SK-N-SH (cell line): ENCODE measurements at regions not wholly inside any gene's neighbourhood (a gene's known extent, or its start where the extent isn't known, plus 50 kb on each side); places are given as distances from the start of the nearest gene placed in this dataset.

Experiments used
- CTCF ChIA-PET: fragments of 300-600, 350-600 bp; formaldehyde crosslinking; extraction: SDS; loops from one replicate; lab custom pipeline; 2021; lab: Yijun Ruan, JAX
- POLR2A ChIA-PET: fragments of 350-600 bp; sonication (Branson Sonifier 250); formaldehyde crosslinking; extraction: SDS; loops from one replicate; lab custom pipeline; 2020; ENCODE audit warnings: antibody characterized with exemption, inconsistent platforms; lab: Yijun Ruan, JAX
- DNase-seq: peaks from one replicate; pipeline ENCODE4 v3.0.0; 2012
- H2AFZ ChIP-seq: fragments of 200-600 bp; sonication (generic); 2 replicates; pipeline ENCODE4 v1.8.1; 2016; ENCODE audit warnings: antibody characterized with exemption, mild to moderate bottlenecking, low read depth
- H3F3A ChIP-seq: fragments of 200-600 bp; sonication (generic); replicated peaks from 2 replicates; pipeline ENCODE3; 2016; ENCODE audit warnings: antibody characterized with exemption, mild to moderate bottlenecking; ENCODE audit not compliant: insufficient read depth
- H3K27ac ChIP-seq, 2 experiments: fragments of 200-500 bp in 1 of 2; fragments of 200-600 bp in 1 of 2; sonication (Bioruptor generic) in 1 of 2; sonication (generic), shearing (Covaris generic) in 1 of 2; 2 replicates each; pipeline versions ENCODE4 v1.5.1 to v1.6.1; 2014 to 2016; ENCODE audit warnings: low read depth in 2 of 2, inconsistent platforms in 1 of 2, low read length in 1 of 2, mild to moderate bottlenecking in 1 of 2, mixed read lengths in 1 of 2
- H3K27me3 ChIP-seq: fragments of 200-600 bp; sonication (generic), shearing (Covaris generic); 2 replicates; pipeline ENCODE4 v1.6.1; 2016; ENCODE audit warnings: mixed run types; ENCODE audit not compliant: insufficient read depth
- H3K36me3 ChIP-seq, 2 experiments: fragments of 200-500 bp in 1 of 2; fragments of 200-600 bp in 1 of 2; sonication (Bioruptor generic) in 1 of 2; sonication (generic) in 1 of 2; replicated peaks in 1 of 2; 2 replicates each; pipeline versions ENCODE3 to v1.5.1; 2014 to 2016; ENCODE audit warnings: low read length in 1 of 2, mild to moderate bottlenecking in 1 of 2; ENCODE audit not compliant: insufficient read depth in 2 of 2, control insufficient read depth in 1 of 2
- H3K4me1 ChIP-seq, 2 experiments: fragments of 200-500 bp in 1 of 2; fragments of 200-600 bp in 1 of 2; sonication (Bioruptor generic) in 1 of 2; sonication (generic), shearing (Covaris generic) in 1 of 2; 2 replicates each; pipeline versions ENCODE4 v1.5.1 to v1.6.1; 2014 to 2016; ENCODE audit warnings: low read depth in 1 of 2, low read length in 1 of 2, mixed run types in 1 of 2; ENCODE audit not compliant: insufficient read depth in 2 of 2, control insufficient read depth in 1 of 2
- H3K4me2 ChIP-seq: fragments of 200-600 bp; sonication (generic), shearing (Covaris generic); 2 replicates; pipeline ENCODE4 v1.6.1; 2017; ENCODE audit warnings: mixed run types
- H3K4me3 ChIP-seq, 2 experiments: fragments of 200-500 bp in 1 of 2; fragments of 200-600 bp in 1 of 2; sonication (Bioruptor generic) in 1 of 2; sonication (generic), shearing (Covaris generic) in 1 of 2; 2 replicates each; pipeline versions ENCODE4 v1.5.1 to v1.8.1; 2014 to 2016; ENCODE audit warnings: low read depth in 2 of 2, inconsistent platforms in 1 of 2, low read length in 1 of 2, mild to moderate bottlenecking in 1 of 2, mixed read lengths in 1 of 2, moderate library complexity in 1 of 2
- H3K79me2 ChIP-seq: fragments of 200-600 bp; sonication (generic); 2 replicates; pipeline ENCODE4 v1.8.1; 2017; ENCODE audit warnings: mild to moderate bottlenecking; ENCODE audit not compliant: insufficient read depth
- H3K9ac ChIP-seq: fragments of 200-600 bp; sonication (generic); 2 replicates; pipeline ENCODE4 v1.6.1; 2017; ENCODE audit warnings: mixed run types
- H3K9me2 ChIP-seq: fragments of 200-600 bp; sonication (generic); 2 replicates; pipeline ENCODE4 v1.6.1; 2017; ENCODE audit warnings: mixed run types
- H3K9me3 ChIP-seq: fragments of 200-600 bp; sonication (generic); 2 replicates; pipeline ENCODE4 v1.6.1; 2017; ENCODE audit warnings: mixed run types, mild to moderate bottlenecking, moderate library complexity
- H4K20me1 ChIP-seq: fragments of 200-600 bp; sonication (generic); 2 replicates; pipeline ENCODE4 v1.6.1; 2017; ENCODE audit warnings: mild to moderate bottlenecking, mixed run types; ENCODE audit not compliant: insufficient read depth
- CHD2 ChIP-seq: fragments of 150-350 bp; IDR thresholded peaks from 2 replicates; pipeline ENCODE4 v1.6.1; 2018; ENCODE audit warnings: low read length; ENCODE audit not compliant: partially characterized antibody
- ELF1 ChIP-seq: IDR thresholded peaks from 2 replicates; pipeline ENCODE4 v1.4.0; 2012
- EP300 ChIP-seq, 2 experiments: IDR thresholded peaks; 2 replicates each; pipeline versions ENCODE4 v1.4.0 to v1.6.1; 2012; ENCODE audit warnings: borderline replicate concordance in 1 of 2, low read depth in 1 of 2, low read length in 1 of 2
- FOXM1 ChIP-seq: IDR thresholded peaks from 2 replicates; pipeline ENCODE4 v1.4.0; 2012; ENCODE audit warnings: low read depth, mild to moderate bottlenecking
- MEF2A ChIP-seq: IDR thresholded peaks from 2 replicates; pipeline ENCODE4 v1.4.0; 2012; ENCODE audit warnings: low read depth, borderline replicate concordance
- MXI1 ChIP-seq: IDR thresholded peaks from 2 replicates; pipeline ENCODE4 v1.6.1; 2012; ENCODE audit warnings: mild to moderate bottlenecking, low read depth, low read length, improper control_type of control experiment
- NFIC ChIP-seq: IDR thresholded peaks from 2 replicates; pipeline ENCODE4 v1.4.0; 2012; ENCODE audit warnings: borderline replicate concordance
- RXRA ChIP-seq: IDR thresholded peaks from 2 replicates; pipeline ENCODE4 v1.4.0; 2012; ENCODE audit warnings: low read depth, mild to moderate bottlenecking, borderline replicate concordance
- TCF12 ChIP-seq: IDR thresholded peaks from 2 replicates; pipeline ENCODE4 v1.4.0; 2012
- TEAD4 ChIP-seq: IDR thresholded peaks from 2 replicates; pipeline ENCODE4 v1.4.0; 2012; ENCODE audit warnings: mild to moderate bottlenecking, borderline replicate concordance; ENCODE audit not compliant: insufficient read depth
- WGBS: methylation state at CpG from one replicate; pipeline ENCODE4 v1.1.6; 2017; ENCODE audit warnings: low lambda C conversion rate; 5-methylcytosine and 5-hydroxymethylcytosine counted together
- TF ChIP-seq, protein P1 (sequence below): fragments of 200-600 bp; sonication (generic); IDR thresholded peaks from 2 replicates; pipeline ENCODE4 v1.6.1; 2017; ENCODE audit warnings: antibody characterized with exemption, mild to moderate bottlenecking, moderate library complexity
- TF ChIP-seq, protein P2 (sequence below): IDR thresholded peaks from 2 replicates; pipeline ENCODE4 v1.4.0; 2012; ENCODE audit warnings: low read depth
- TF ChIP-seq, protein P3 (sequence below): IDR thresholded peaks from 2 replicates; pipeline ENCODE4 v1.4.0; 2012; ENCODE audit warnings: low read depth, borderline replicate concordance
- TF ChIP-seq, protein P4 (sequence below): fragments of 150-350 bp; IDR thresholded peaks from 2 replicates; pipeline ENCODE4 v1.6.1; 2016; ENCODE audit warnings: mild to moderate bottlenecking, low read depth, low read length
- TF ChIP-seq, protein P5 (sequence below): IDR thresholded peaks from 2 replicates; pipeline ENCODE4 v1.6.1; 2012; ENCODE audit warnings: mild to moderate bottlenecking, low read depth, low read length, moderate library complexity
- TF ChIP-seq, protein P6 (sequence below): IDR thresholded peaks from 2 replicates; pipeline ENCODE4 v1.4.0; 2012; ENCODE audit warnings: low read depth, borderline replicate concordance

DNA sequence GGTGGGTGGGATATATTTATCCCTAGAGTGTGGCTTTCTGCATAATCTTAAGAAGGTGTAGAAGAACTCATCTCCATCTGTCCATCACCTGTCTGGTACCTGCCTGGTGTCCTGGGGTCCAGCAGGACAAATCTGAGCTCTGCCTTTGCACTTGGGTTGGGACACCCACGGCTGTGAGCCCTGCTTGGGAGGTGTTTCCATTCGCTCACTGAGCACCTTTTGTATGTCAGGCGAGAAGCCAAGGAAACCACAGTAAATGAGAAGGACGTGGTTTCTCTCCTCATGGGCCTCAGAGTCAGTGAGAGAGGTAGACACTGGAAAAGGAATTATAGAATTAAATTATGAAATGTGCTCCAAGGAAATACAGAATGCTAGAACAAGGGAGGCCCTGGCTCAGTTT, 555.9 kb downstream of the MIAT start:
- TF ChIP-seq, protein P1, sequence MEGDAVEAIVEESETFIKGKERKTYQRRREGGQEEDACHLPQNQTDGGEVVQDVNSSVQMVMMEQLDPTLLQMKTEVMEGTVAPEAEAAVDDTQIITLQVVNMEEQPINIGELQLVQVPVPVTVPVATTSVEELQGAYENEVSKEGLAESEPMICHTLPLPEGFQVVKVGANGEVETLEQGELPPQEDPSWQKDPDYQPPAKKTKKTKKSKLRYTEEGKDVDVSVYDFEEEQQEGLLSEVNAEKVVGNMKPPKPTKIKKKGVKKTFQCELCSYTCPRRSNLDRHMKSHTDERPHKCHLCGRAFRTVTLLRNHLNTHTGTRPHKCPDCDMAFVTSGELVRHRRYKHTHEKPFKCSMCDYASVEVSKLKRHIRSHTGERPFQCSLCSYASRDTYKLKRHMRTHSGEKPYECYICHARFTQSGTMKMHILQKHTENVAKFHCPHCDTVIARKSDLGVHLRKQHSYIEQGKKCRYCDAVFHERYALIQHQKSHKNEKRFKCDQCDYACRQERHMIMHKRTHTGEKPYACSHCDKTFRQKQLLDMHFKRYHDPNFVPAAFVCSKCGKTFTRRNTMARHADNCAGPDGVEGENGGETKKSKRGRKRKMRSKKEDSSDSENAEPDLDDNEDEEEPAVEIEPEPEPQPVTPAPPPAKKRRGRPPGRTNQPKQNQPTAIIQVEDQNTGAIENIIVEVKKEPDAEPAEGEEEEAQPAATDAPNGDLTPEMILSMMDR, result no peak
- no peak for TF ChIP-seq TEAD4
- TF ChIP-seq FOXM1, result no peak
- TF ChIP-seq EP300 (IDR thresholded peaks at IDR 0.05; ENCODE audit: borderline replicate concordance in 1 of 2, low read depth in 1 of 2, low read length in 1 of 2), result no peak
- TF ChIP-seq TCF12, result no peak
- no peak for TF ChIP-seq MEF2A
- TF ChIP-seq ELF1, result no peak
- no peak for TF ChIP-seq NFIC
- no peak for TF ChIP-seq RXRA
- TF ChIP-seq, protein P2, sequence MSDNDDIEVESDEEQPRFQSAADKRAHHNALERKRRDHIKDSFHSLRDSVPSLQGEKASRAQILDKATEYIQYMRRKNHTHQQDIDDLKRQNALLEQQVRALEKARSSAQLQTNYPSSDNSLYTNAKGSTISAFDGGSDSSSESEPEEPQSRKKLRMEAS, result no peak
- TF ChIP-seq, protein P3, sequence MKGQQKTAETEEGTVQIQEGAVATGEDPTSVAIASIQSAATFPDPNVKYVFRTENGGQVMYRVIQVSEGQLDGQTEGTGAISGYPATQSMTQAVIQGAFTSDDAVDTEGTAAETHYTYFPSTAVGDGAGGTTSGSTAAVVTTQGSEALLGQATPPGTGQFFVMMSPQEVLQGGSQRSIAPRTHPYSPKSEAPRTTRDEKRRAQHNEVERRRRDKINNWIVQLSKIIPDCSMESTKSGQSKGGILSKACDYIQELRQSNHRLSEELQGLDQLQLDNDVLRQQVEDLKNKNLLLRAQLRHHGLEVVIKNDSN, result no peak
- TF ChIP-seq, all 33 proteins: peak for 0
- H3K36me3 ChIP-seq, result no peaks in the 10 kb centered on the region
- H3K4me1 ChIP-seq, result peaks cover 0 to 27% of the 10 kb centered on the region in 2 experiments; a peak in 2 of 4 replicates
- no peaks in the 10 kb centered on the region for H4K20me1 ChIP-seq
- H3K4me2 ChIP-seq, result no peak overlapping the region
- CTCF ChIA-PET, result no interaction called here
- POLR2A ChIA-PET, result no interaction called here
- WGBS, result 82% methylated on average over 4 of the region's 4 CpGs
- DNase-seq, result no peak
- no peaks in the 10 kb centered on the region for H3K27me3 ChIP-seq
- H3K4me3 ChIP-seq, result no peak overlapping the region
- no peak overlapping the region for H2AFZ ChIP-seq
- H3F3A ChIP-seq, result peaks cover 4% of the 10 kb centered on the region
- no peaks in the 10 kb centered on the region for H3K9me2 ChIP-seq
- no peak overlapping the region for H3K27ac ChIP-seq
- no peak overlapping the region for H3K9ac ChIP-seq
- H3K79me2 ChIP-seq, result no peaks in the 10 kb centered on the region
- no peaks in the 10 kb centered on the region for H3K9me3 ChIP-seq

DNA sequence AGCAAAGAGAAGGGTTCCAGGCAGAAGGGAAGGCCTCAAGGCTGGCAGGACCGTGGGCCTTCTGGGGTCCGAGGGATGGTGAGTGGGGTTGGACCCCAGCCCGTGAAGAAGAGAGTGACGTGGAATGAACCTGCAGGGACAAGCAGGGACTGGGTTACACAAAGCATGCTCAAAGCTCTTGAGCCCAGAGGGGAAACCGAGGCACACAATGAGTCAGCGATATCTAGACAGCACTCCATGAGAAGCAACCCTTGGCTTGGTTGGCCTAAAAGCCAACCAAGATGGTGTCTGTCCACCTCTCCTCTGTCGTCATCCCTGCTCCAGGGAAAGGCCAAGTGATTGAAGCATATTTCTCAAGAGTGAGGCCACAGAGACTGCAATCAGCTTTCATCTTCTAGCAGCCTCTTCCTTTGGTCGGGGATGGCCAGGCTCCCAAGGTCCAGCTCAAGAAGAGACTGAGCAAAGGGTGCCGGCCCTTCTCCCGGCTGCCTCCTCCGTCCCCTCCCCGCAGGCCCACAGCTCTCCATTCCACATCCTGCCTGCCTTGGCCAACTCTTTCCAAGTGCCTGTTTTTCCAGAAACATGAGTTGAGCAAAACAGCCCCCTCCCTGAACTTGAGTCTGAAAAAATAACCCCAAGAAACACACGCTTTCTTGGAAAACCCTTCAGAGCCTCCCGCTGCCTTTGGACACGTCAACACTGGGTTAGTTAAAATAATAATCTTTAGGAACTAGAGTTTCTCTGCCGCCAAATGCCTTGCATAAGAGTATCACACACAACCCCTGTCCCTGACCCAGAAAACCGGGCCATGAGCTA, 556.6 kb downstream of the MIAT start:
- no peaks in the 10 kb centered on the region for H3K36me3 ChIP-seq
- TF ChIP-seq EP300 (IDR thresholded peaks at IDR 0.05; ENCODE audit: borderline replicate concordance in 1 of 2, low read depth in 1 of 2, low read length in 1 of 2) (no peak), CHD2 (no peak), MXI1 (no peak)
- TF ChIP-seq, protein P4, sequence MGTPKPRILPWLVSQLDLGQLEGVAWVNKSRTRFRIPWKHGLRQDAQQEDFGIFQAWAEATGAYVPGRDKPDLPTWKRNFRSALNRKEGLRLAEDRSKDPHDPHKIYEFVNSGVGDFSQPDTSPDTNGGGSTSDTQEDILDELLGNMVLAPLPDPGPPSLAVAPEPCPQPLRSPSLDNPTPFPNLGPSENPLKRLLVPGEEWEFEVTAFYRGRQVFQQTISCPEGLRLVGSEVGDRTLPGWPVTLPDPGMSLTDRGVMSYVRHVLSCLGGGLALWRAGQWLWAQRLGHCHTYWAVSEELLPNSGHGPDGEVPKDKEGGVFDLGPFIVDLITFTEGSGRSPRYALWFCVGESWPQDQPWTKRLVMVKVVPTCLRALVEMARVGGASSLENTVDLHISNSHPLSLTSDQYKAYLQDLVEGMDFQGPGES, result no peak
- TF ChIP-seq, protein P5, sequence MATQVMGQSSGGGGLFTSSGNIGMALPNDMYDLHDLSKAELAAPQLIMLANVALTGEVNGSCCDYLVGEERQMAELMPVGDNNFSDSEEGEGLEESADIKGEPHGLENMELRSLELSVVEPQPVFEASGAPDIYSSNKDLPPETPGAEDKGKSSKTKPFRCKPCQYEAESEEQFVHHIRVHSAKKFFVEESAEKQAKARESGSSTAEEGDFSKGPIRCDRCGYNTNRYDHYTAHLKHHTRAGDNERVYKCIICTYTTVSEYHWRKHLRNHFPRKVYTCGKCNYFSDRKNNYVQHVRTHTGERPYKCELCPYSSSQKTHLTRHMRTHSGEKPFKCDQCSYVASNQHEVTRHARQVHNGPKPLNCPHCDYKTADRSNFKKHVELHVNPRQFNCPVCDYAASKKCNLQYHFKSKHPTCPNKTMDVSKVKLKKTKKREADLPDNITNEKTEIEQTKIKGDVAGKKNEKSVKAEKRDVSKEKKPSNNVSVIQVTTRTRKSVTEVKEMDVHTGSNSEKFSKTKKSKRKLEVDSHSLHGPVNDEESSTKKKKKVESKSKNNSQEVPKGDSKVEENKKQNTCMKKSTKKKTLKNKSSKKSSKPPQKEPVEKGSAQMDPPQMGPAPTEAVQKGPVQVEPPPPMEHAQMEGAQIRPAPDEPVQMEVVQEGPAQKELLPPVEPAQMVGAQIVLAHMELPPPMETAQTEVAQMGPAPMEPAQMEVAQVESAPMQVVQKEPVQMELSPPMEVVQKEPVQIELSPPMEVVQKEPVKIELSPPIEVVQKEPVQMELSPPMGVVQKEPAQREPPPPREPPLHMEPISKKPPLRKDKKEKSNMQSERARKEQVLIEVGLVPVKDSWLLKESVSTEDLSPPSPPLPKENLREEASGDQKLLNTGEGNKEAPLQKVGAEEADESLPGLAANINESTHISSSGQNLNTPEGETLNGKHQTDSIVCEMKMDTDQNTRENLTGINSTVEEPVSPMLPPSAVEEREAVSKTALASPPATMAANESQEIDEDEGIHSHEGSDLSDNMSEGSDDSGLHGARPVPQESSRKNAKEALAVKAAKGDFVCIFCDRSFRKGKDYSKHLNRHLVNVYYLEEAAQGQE, result no peak
- TF ChIP-seq, protein P6, sequence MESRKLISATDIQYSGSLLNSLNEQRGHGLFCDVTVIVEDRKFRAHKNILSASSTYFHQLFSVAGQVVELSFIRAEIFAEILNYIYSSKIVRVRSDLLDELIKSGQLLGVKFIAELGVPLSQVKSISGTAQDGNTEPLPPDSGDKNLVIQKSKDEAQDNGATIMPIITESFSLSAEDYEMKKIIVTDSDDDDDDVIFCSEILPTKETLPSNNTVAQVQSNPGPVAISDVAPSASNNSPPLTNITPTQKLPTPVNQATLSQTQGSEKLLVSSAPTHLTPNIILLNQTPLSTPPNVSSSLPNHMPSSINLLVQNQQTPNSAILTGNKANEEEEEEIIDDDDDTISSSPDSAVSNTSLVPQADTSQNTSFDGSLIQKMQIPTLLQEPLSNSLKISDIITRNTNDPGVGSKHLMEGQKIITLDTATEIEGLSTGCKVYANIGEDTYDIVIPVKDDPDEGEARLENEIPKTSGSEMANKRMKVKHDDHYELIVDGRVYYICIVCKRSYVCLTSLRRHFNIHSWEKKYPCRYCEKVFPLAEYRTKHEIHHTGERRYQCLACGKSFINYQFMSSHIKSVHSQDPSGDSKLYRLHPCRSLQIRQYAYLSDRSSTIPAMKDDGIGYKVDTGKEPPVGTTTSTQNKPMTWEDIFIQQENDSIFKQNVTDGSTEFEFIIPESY, result no peak
- TF ChIP-seq, all 33 proteins: peak for 0
- ChIA-PET POLR2A (no interaction called here), CTCF (interaction anchor here (1.4 kb wide), 1 partner anchor 458 kb away, joined by 3 read pairs; no protein-coding TSS in a partner anchor)
- Histone ChIP-seq H3K4me1 (peaks cover 0 to 34% of the 10 kb centered on the region in 2 experiments; a peak in 2 of 4 replicates), H3K27ac (no peak overlapping the region), H3K9ac (no peak overlapping the region), H3K9me3 (no peaks in the 10 kb centered on the region), H3K27me3 (no peaks in the 10 kb centered on the region), H2AFZ (no peak overlapping the region), H3K9me2 (no peaks in the 10 kb centered on the region), H3F3A (peaks cover 4% of the 10 kb centered on the region), H3K79me2 (no peaks in the 10 kb centered on the region), H3K4me3 (no peak overlapping the region), H3K4me2 (no peak overlapping the region), H4K20me1 (no peaks in the 10 kb centered on the region)
- DNase-seq, result no peak
- WGBS, result 91% methylated on average over 17 of the region's 17 CpGs
